Gastroesophageal sphincter (tissue), 4 donors: ENCODE measurements at regions not wholly inside any gene's neighbourhood (a gene's known extent, or its start where the extent isn't known, plus 50 kb on each side); places are given as distances from the start of the nearest gene placed in this dataset.

ENCODE experiments used
- ATAC-seq: fragments of 150-250 bp; one replicate; pipeline ENCODE4 v1.9.1; 2016; ENCODE audit warnings: mild to moderate bottlenecking, moderate library complexity
- H3K27ac ChIP-seq, 4 donors: fragments of 200-600 bp; sonication (generic) in 3 of 4; 1 replicate in 3 of 4; 2 replicates in 1 of 4; pipeline ENCODE4 v1.5.1; 2016 to 2019
- H3K27me3 ChIP-seq: fragments of 200-600 bp; sonication (generic); one replicate; pipeline ENCODE4 v1.5.1; 2019
- H3K36me3 ChIP-seq, 2 donors: fragments of 200-600 bp; sonication (generic); one replicate each; pipeline ENCODE4 v1.5.1; 2019; ENCODE audit warnings: control low read depth in 1 of 2
- H3K4me1 ChIP-seq, 3 donors: fragments of 200-600 bp; sonication (generic); 1 replicate in 2 of 3; 2 replicates in 1 of 3; pipeline ENCODE4 v1.5.1; 2016 to 2019; ENCODE audit warnings: control low read depth in 2 of 3
- H3K4me3 ChIP-seq, 2 donors: fragments of 200-600 bp; sonication (generic); one replicate each; pipeline ENCODE4 v1.5.1; 2019; ENCODE audit warnings: mild to moderate bottlenecking in 1 of 2, moderate library complexity in 1 of 2
- H3K9me3 ChIP-seq, 3 donors: fragments of 200-600 bp; sonication (generic); one replicate each; pipeline ENCODE4 v1.5.1; 2017 to 2019; ENCODE audit warnings: control low read depth in 2 of 3
- EP300 ChIP-seq: sonication (generic); formaldehyde crosslinking; IDR thresholded peaks from one replicate; pipeline ENCODE4 v1.6.1; 2017; ENCODE audit warnings: antibody characterized with exemption, mild to moderate bottlenecking
- POLR2A ChIP-seq, 2 donors: fragments of 450-650 bp; IDR thresholded peaks; one replicate each; pipeline ENCODE4 v1.6.1; 2017; ENCODE audit warnings: antibody characterized with exemption in 2 of 2, mild to moderate bottlenecking in 2 of 2, moderate library complexity in 1 of 2
- POLR2AphosphoS5 ChIP-seq: sonication (generic); formaldehyde crosslinking; IDR thresholded peaks from one replicate; pipeline ENCODE4 v1.6.1; 2017; ENCODE audit warnings: antibody characterized with exemption
- WGBS, 2 donors: methylation state at CpG; one replicate each; pipeline ENCODE4 v1.1.5; 2018; ENCODE audit warnings: low coverage in 1 of 2; 5-methylcytosine and 5-hydroxymethylcytosine counted together
- TF ChIP-seq, protein P1 (sequence below), 4 experiments: fragments of 200-600 bp in 2 of 4; fragments of 450-650 bp in 2 of 4; sonication (generic) in 1 of 4; IDR thresholded peaks; one replicate each; pipeline ENCODE4 v1.5.1; 2017 to 2019; ENCODE audit warnings: antibody characterized with exemption in 4 of 4, mild to moderate bottlenecking in 2 of 4, moderate library complexity in 2 of 4

DNA sequence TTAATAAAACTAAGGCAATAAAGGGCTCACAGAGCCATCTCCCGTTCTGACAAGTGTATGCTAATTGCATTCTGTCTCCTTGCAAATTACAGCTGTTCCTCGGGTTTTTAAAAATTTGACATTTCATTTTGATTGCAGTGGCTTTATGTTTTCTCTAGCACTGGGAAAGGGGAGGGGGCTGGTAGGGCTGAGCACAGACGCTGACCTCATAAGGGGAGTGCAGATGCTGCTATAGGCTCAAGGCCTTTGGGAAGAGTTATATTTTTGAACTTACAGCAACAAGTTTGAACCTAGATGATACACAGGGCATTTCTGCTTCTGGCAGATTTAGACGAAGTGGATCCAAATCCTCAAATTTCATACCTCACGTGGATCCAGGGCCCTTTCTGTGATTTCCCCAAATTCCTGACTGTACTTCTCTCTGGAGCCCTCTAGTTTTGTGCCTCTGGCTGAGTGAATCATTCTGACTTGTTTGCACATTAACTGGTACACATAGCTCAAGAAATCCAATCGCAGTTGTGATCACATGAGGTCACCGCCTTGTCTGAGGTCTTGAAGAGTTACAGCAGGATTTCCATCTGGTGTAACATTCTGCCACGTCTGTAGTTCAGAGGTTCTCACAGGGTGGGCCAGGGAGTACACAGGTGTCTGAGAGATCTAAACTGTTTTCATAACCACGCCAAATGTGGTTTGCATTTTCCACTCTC, 230.3 kb downstream of the C1orf94 start:
- TF ChIP-seq POLR2A (IDR thresholded peaks at IDR 0.05) (no peak), POLR2AphosphoS5 (no peak), EP300 (no peak)
- TF ChIP-seq, protein P1, sequence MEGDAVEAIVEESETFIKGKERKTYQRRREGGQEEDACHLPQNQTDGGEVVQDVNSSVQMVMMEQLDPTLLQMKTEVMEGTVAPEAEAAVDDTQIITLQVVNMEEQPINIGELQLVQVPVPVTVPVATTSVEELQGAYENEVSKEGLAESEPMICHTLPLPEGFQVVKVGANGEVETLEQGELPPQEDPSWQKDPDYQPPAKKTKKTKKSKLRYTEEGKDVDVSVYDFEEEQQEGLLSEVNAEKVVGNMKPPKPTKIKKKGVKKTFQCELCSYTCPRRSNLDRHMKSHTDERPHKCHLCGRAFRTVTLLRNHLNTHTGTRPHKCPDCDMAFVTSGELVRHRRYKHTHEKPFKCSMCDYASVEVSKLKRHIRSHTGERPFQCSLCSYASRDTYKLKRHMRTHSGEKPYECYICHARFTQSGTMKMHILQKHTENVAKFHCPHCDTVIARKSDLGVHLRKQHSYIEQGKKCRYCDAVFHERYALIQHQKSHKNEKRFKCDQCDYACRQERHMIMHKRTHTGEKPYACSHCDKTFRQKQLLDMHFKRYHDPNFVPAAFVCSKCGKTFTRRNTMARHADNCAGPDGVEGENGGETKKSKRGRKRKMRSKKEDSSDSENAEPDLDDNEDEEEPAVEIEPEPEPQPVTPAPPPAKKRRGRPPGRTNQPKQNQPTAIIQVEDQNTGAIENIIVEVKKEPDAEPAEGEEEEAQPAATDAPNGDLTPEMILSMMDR (IDR thresholded peaks at IDR 0.05) = no peak
- H3K9me3 ChIP-seq = peaks cover 0 to 9% (median 0%) of the 10 kb centered on the region in 3 donors
- H3K36me3 ChIP-seq = no peaks in the 10 kb centered on the region
- ATAC-seq = peak; percentile 55
- no peaks in the 10 kb centered on the region for H3K4me1 ChIP-seq
- H3K27me3 ChIP-seq = peaks cover 4% of the 10 kb centered on the region
- no peak overlapping the region for H3K4me3 ChIP-seq
- 30 to 39% methylated on average over 7 to 9 of the region's 9 CpGs for WGBS, 2 donors
- no peak overlapping the region for H3K27ac ChIP-seq

DNA sequence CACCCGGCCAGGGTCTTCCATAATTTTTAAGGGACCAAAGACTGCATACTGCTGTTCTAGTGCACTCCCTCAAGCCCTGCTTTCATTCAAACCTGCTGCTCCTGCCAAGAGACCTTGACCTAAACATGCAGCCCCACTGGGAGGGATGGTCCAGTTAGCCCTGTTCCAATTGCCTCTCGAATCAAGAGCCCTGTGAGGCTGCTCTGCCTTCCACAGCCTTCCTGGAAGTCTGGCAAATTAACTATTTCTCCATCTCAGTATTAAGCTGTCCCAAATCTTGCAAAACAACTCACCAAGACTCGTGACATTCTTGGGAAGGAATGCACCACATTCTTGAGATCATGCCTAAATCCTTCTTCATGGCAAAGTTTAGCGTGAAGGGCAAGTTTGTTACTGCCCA, 231.3 kb downstream of the C1orf94 start:
- no peaks in the 10 kb centered on the region for H3K4me1 ChIP-seq
- TF ChIP-seq POLR2AphosphoS5 = no peak
- TF ChIP-seq, protein P1 (IDR thresholded peaks at IDR 0.05) = no peak
- no peak for TF ChIP-seq POLR2A (IDR thresholded peaks at IDR 0.05)
- H3K27me3 ChIP-seq = peaks cover 4% of the 10 kb centered on the region
- WGBS, 2 donors = 51 to 62% methylated on average over 3 to 4 of the region's 4 CpGs
- no peaks in the 10 kb centered on the region for H3K36me3 ChIP-seq
- peak; percentile 31 for ATAC-seq
- H3K27ac ChIP-seq = no peak overlapping the region
- H3K4me3 ChIP-seq = no peak overlapping the region
- peaks cover 0 to 9% (median 0%) of the 10 kb centered on the region in 3 donors for H3K9me3 ChIP-seq

DNA sequence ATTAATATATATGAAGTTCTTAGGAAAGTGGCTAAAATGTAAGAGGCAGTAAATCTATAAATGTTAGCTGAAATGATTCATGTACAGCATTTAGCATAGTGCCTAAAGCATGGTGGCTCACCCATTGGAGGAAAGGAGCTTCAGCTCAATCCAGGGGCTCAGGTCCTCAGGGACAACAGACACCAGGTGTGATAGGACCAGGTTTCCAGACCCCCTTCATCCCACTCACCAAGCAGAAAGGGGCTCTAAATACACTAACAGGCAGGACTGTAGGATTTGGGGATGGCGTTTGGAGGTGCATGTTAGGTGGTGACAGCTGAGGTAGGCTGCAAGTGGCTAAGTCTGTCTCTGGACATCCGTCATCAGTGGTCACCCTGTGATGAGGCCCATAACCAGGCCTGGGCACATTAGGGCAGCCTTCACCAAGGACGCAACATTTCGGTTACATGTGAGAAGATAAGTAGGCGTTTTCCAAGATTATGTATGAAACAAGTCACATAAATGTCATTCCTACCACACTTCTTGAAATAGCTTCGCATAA, 233.1 kb downstream of the C1orf94 start:
- Histone ChIP-seq H3K36me3 (no peaks in the 10 kb centered on the region), H3K4me3 (no peak overlapping the region), H3K27me3 (peaks cover 7% of the 10 kb centered on the region), H3K4me1 (no peaks in the 10 kb centered on the region), H3K27ac (no peak overlapping the region), H3K9me3 (peaks cover 0 to 2% (median 0%) of the 10 kb centered on the region in 3 donors)
- no peak for ATAC-seq
- TF ChIP-seq, protein P1 (IDR thresholded peaks at IDR 0.05) = no peak
- TF ChIP-seq EP300 (no peak), POLR2A (IDR thresholded peaks at IDR 0.05) (no peak), POLR2AphosphoS5 (no peak)
- WGBS, 2 donors = 85 to 88% methylated on average over 4 to 5 of the region's 6 CpGs

DNA sequence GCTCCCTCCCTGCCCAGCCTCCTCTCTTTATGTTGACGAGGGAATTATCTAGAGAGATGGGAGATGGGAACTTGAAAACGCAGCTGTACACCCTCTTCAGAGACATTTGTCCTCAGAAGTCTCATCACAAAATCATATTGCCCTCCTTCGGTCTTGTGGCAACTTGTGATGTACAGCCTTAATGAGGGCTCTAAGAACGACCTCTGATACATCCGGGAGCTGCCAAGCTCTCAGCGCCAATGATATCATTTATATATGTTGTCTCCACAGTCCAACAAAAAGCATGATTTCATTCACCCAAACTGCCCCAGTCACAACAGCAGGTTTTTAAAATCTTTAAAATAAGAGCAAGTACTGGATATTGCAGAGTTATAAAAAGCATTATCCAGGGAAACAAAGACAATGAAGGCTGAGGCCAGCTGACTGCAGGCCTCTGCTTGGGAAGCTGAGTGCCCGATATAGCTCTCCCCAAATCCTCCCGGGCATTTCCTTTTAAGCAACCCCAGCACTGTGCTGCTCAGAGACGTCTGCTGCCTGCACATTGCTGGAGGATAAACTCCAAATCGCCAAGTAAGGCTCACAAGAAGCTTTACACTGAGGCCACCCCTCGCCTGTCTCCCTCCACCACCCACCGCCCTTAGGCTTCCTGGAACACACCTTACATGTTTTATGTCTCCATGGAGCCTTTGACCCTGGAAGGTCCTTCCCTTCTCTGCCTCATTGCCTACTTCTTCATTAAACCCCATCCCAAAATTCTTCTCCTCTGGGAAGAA, 236.1 kb downstream of the C1orf94 start:
- 61 to 66% methylated on average over 10 to 12 of the region's 12 CpGs for WGBS, 2 donors
- Histone ChIP-seq H3K36me3 (no peaks in the 10 kb centered on the region), H3K27me3 (peaks cover 15% of the 10 kb centered on the region), H3K4me1 (no peaks in the 10 kb centered on the region), H3K27ac (no peak overlapping the region), H3K9me3 (no peaks in the 10 kb centered on the region), H3K4me3 (no peak overlapping the region)
- no peak for ATAC-seq
- TF ChIP-seq, protein P1 (IDR thresholded peaks at IDR 0.05) = no peak
